K562 (cell line): ENCODE measurements at regions not wholly inside any gene's neighbourhood (a gene's known extent, or its start where the extent isn't known, plus 50 kb on each side); places are given as distances from the start of the nearest gene placed in this dataset.

ENCODE experiments used
- ATAC-seq: fragments of 200-7000 bp; cut with Tn5 transposase; 3 replicates; pipeline ENCODE4 v1.9.1; 2020; ENCODE audit warnings: moderate library complexity
- BruUV-seq: library from RNA; stranded (reverse); fragments of 400-500 nt; replicated peaks from 2 replicates; lab custom pipeline; 2021; lab: Mats Ljungman, UMichigan
- CTCF ChIA-PET: fragments of 300-600 bp; formaldehyde crosslinking; extraction: SDS; loops from one replicate; lab custom pipeline; 2021; ENCODE audit warnings: low intra/inter-chr PET ratio; lab: Yijun Ruan, JAX
- POLR2A ChIA-PET: fragments of 300-600, 350-650 bp; sonication (Branson Sonifier 250); formaldehyde crosslinking; extraction: SDS; loops from one replicate; lab custom pipeline; 2021; ENCODE audit warnings: antibody characterized with exemption, inconsistent platforms; lab: Yijun Ruan, JAX
- DNase-seq, 4 experiments: peaks; one replicate each; pipeline versions ENCODE4 v3.0.0 to v3.0.0-alpha.2; 2011 to 2018; ENCODE audit warnings: low spot score in 3 of 4, mixed read lengths in 3 of 4; ENCODE audit errors: extremely low read depth in 1 of 4
- FAIRE-seq: peaks from 2 replicates; lab custom pipeline; 2011; peaks lifted over from hg19 to GRCh38; lab: Jason Lieb, UNC
- H2AFZ ChIP-seq: 2 replicates; pipeline ENCODE4 v1.6.0; 2011; ENCODE audit warnings: low read depth, low read length, control low read depth, inconsistent platforms
- H3K27ac ChIP-seq: fragments of 200-600 bp; 3 replicates; pipeline ENCODE4 v1.8.0; 2011; ENCODE audit warnings: low read depth, mild to moderate bottlenecking, control low read depth, inconsistent platforms, low read length, moderate library complexity, mixed read lengths; ENCODE audit errors: extremely low read depth
- H3K27me3 ChIP-seq, 2 experiments: fragments of 300-600 bp in 1 of 2; 2 replicates in 1 of 2; 3 replicates in 1 of 2; pipeline versions ENCODE4 v1.6.0 to v1.8.0; 2011; ENCODE audit warnings: inconsistent platforms in 2 of 2, low read length in 2 of 2, mild to moderate bottlenecking in 1 of 2, mixed read lengths in 1 of 2, moderate library complexity in 1 of 2; ENCODE audit not compliant: control insufficient read depth in 2 of 2, insufficient read depth in 2 of 2
- H3K36me3 ChIP-seq: fragments of 300-600 bp; 3 replicates; pipeline ENCODE4 v1.8.0; 2011; ENCODE audit warnings: mild to moderate bottlenecking, low read length, inconsistent platforms; ENCODE audit not compliant: control insufficient read depth, insufficient read depth
- H3K4me1 ChIP-seq, 2 experiments: fragments of 200-600 bp in 1 of 2; replicated peaks in 1 of 2; 2 replicates in 1 of 2; 3 replicates in 1 of 2; pipeline versions ENCODE4 v1.5.1 to v1.8.0; 2011; ENCODE audit warnings: inconsistent platforms in 2 of 2, low read length in 2 of 2, mild to moderate bottlenecking in 1 of 2, mixed read lengths in 1 of 2, moderate library complexity in 1 of 2; ENCODE audit not compliant: control insufficient read depth in 2 of 2, insufficient read depth in 2 of 2
- H3K4me2 ChIP-seq: 2 replicates; pipeline ENCODE4 v1.6.1; 2011; ENCODE audit warnings: low read length, control low read depth, inconsistent platforms, mixed read lengths; ENCODE audit not compliant: insufficient read depth
- H3K4me3 ChIP-seq: fragments of 200-600 bp; sonication (generic), shearing (Covaris generic); 2 replicates; pipeline ENCODE4 v1.5.1; 2016; ENCODE audit warnings: control low read depth, inconsistent platforms
- H3K79me2 ChIP-seq: fragments of 200-600 bp; 3 replicates; pipeline ENCODE4 v1.8.0; 2011; ENCODE audit warnings: low read length, inconsistent platforms; ENCODE audit not compliant: control insufficient read depth, insufficient read depth
- H3K9ac ChIP-seq, 2 experiments: 2 replicates each; pipeline versions ENCODE4 v1.6.0 to v1.6.1; 2011; ENCODE audit warnings: low read depth in 2 of 2, low read length in 2 of 2, control low read depth in 1 of 2, inconsistent platforms in 1 of 2, mild to moderate bottlenecking in 1 of 2, mixed read lengths in 1 of 2; ENCODE audit not compliant: insufficient read depth in 1 of 2
- H3K9me1 ChIP-seq: one replicate; pipeline ENCODE4 v1.6.0; 2011; ENCODE audit warnings: inconsistent platforms, mild to moderate bottlenecking, low read length, moderate library complexity; ENCODE audit not compliant: control insufficient read depth, insufficient read depth
- H3K9me3 ChIP-seq: replicated peaks from 2 replicates; pipeline ENCODE4 v1.5.1; 2011; ENCODE audit warnings: low read depth, low read length, inconsistent platforms; ENCODE audit not compliant: control insufficient read depth, insufficient read depth
- H4K20me1 ChIP-seq: replicated peaks from 2 replicates; pipeline ENCODE4 v1.6.1; 2011; ENCODE audit warnings: low read length, inconsistent platforms, mixed read lengths; ENCODE audit not compliant: control insufficient read depth, insufficient read depth
- BRF1 ChIP-seq: IDR thresholded peaks from 3 replicates; pipeline ENCODE4 v1.6.1; 2011; ENCODE audit warnings: borderline replicate concordance, mild to moderate bottlenecking; ENCODE audit not compliant: insufficient read length; ENCODE audit errors: extremely low read depth
- CSDE1 ChIP-seq, 2 experiments: fragments of 450-650 bp; IDR thresholded peaks; 2 replicates each; pipeline ENCODE4 v1.6.1; 2016; ENCODE audit warnings: mild to moderate bottlenecking in 1 of 2
- KDM4B ChIP-seq, 2 experiments: fragments of 450-650 bp in 1 of 2; sonication (generic) in 1 of 2; IDR thresholded peaks; 2 replicates each; pipeline ENCODE4 v1.6.1; 2016 to 2017; ENCODE audit warnings: borderline replicate concordance in 2 of 2, antibody characterized with exemption in 1 of 2, low read depth in 1 of 2, mild to moderate bottlenecking in 1 of 2
- KHSRP ChIP-seq: fragments of 450-650 bp; IDR thresholded peaks from 2 replicates; pipeline ENCODE4 v1.6.1; 2017
- MECOM ChIP-seq: fragments of 250-450 bp; sonication (Bioruptor Pico); IDR thresholded peaks from 2 replicates; pipeline ENCODE4 v1.8.0; 2022; ENCODE audit warnings: inconsistent platforms
- MEIS2 ChIP-seq: fragments of 450-650 bp; IDR thresholded peaks from 2 replicates; pipeline ENCODE4 v1.6.1; 2014; ENCODE audit warnings: mild to moderate bottlenecking; ENCODE audit not compliant: partially characterized antibody
- PKNOX1 ChIP-seq: fragments of 450-650 bp; IDR thresholded peaks from 2 replicates; pipeline ENCODE4 v1.6.1; 2016
- PRPF4 ChIP-seq: fragments of 200-400 bp; formaldehyde crosslinking; IDR thresholded peaks from one replicate; pipeline ENCODE4 v1.6.1; 2017; ENCODE audit warnings: low read length, low read depth, mild to moderate bottlenecking; ENCODE audit not compliant: insufficient read depth, poor library complexity, severe bottlenecking
- ZNF23 ChIP-seq: fragments of 250-450 bp; sonication (Bioruptor Pico); IDR thresholded peaks from 2 replicates; pipeline ENCODE4 v1.4.0; 2020; ENCODE audit warnings: mild to moderate bottlenecking
- WGBS: fragments of 100-300 bp; shearing (Covaris generic); methylation state at CpG from one replicate; pipeline ENCODE4 v1.1.6; 2016; ENCODE audit warnings: low coverage, mixed read lengths; ENCODE audit not compliant: insufficient coverage; ENCODE audit errors: missing lambda C conversion rate; 5-methylcytosine and 5-hydroxymethylcytosine counted together
- in situ Hi-C: fragments of 300-500 bp; cut with MboI; formaldehyde crosslinking; loops from 4 replicates; pipeline ENCODE4 v1.15.0; 2018; ENCODE audit warnings: inconsistent platforms, mixed read lengths
- intact Hi-C: fragments of 100-400 bp; cut with micrococcal nuclease; formaldehyde crosslinking; loops from 2 replicates; pipeline ENCODE4 v1.14.2; 2022
- TF ChIP-seq, protein P1 (sequence below): fragments of 250-450 bp; sonication (Bioruptor Pico); IDR thresholded peaks from 2 replicates; pipeline ENCODE4 v1.5.0; 2021; ENCODE audit warnings: mild to moderate bottlenecking, borderline replicate concordance
- TF ChIP-seq, protein P2 (sequence below): sonication (generic); formaldehyde crosslinking; IDR thresholded peaks from 2 replicates; pipeline ENCODE4 v1.5.0; 2020; ENCODE audit warnings: missing genetic modification reagents
- TF ChIP-seq, protein P3 (sequence below): sonication (generic); IDR thresholded peaks from 2 replicates; pipeline ENCODE4 v1.6.1; 2016

DNA sequence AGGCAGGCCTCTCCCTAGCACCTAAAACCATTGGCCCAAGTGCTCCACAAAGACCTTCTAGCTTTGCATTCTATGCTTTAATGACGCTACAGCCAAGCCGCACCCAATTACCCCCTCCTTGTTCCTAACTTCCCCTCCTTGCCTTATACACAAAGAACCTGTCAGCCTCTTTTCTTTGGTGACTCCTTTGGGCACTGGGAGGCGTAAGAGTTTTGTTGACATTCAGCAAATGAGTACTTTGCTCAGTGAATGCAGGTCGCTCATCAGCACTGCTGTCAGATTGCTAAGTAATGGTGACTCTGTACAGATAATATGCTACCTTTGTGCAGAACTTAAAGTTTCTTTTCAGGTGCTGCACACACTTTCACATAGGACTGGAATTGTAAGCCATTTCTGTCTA, 187.6 kb upstream of the FAM78B start:
- no peaks in the 10 kb centered on the region for H3K36me3 ChIP-seq
- H3K9ac ChIP-seq = no peak overlapping the region
- in situ Hi-C loops = no loop called here
- ATAC-seq (peak; percentile 85), DNase-seq (peak in 2 of 4 experiments; percentile 30), FAIRE-seq (peak; percentile 64)
- intact Hi-C loops = no loop called here
- H3K79me2 ChIP-seq = no peaks in the 10 kb centered on the region
- peaks cover 9% of the 10 kb centered on the region in 2 experiments; a peak in 3 of 5 replicates for H3K27me3 ChIP-seq
- 0% methylated on average over 4 of the region's 4 CpGs for WGBS
- H3K4me2 ChIP-seq = no peak overlapping the region
- no peak overlapping the region for H3K4me3 ChIP-seq
- POLR2A ChIA-PET = no interaction called here
- CTCF ChIA-PET = interaction anchor here (0.9 kb wide), 1 partner anchor 705 kb away, joined by 5 read pairs; no protein-coding TSS in a partner anchor
- no peaks in the 10 kb centered on the region for H3K4me1 ChIP-seq
- no peaks in the 10 kb centered on the region for H4K20me1 ChIP-seq
- no peak overlapping the region for H3K27ac ChIP-seq
- BruUV-seq = no TSS peak
- H3K9me1 ChIP-seq = no peaks in the 10 kb centered on the region
- no peak overlapping the region for H2AFZ ChIP-seq
- H3K9me3 ChIP-seq = no peaks in the 10 kb centered on the region
- no peak for TF ChIP-seq KDM4B (IDR thresholded peaks at IDR 0.05; ENCODE audit: borderline replicate concordance in 2 of 2, low read depth in 1 of 2)
- no peak for TF ChIP-seq ZNF23 (CRISPR knock-in tag)
- no peak for TF ChIP-seq MECOM (CRISPR knock-in tag)
- TF ChIP-seq MEIS2 = peak; percentile 43
- no peak for TF ChIP-seq PRPF4
- TF ChIP-seq, protein P1, sequence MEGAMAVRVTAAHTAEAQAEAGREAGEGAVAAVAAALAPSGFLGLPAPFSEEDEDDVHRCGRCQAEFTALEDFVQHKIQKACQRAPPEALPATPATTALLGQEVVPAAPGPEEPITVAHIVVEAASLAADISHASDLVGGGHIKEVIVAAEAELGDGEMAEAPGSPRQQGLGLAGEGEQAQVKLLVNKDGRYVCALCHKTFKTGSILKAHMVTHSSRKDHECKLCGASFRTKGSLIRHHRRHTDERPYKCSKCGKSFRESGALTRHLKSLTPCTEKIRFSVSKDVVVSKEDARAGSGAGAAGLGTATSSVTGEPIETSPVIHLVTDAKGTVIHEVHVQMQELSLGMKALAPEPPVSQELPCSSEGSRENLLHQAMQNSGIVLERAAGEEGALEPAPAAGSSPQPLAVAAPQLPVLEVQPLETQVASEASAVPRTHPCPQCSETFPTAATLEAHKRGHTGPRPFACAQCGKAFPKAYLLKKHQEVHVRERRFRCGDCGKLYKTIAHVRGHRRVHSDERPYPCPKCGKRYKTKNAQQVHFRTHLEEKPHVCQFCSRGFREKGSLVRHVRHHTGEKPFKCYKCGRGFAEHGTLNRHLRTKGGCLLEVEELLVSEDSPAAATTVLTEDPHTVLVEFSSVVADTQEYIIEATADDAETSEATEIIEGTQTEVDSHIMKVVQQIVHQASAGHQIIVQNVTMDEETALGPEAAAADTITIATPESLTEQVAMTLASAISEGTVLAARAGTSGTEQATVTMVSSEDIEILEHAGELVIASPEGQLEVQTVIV (CRISPR knock-in tag) = no peak
- TF ChIP-seq, protein P2, sequence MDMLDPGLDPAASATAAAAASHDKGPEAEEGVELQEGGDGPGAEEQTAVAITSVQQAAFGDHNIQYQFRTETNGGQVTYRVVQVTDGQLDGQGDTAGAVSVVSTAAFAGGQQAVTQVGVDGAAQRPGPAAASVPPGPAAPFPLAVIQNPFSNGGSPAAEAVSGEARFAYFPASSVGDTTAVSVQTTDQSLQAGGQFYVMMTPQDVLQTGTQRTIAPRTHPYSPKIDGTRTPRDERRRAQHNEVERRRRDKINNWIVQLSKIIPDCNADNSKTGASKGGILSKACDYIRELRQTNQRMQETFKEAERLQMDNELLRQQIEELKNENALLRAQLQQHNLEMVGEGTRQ = no peak
- no peak for TF ChIP-seq BRF1
- TF ChIP-seq, protein P3, sequence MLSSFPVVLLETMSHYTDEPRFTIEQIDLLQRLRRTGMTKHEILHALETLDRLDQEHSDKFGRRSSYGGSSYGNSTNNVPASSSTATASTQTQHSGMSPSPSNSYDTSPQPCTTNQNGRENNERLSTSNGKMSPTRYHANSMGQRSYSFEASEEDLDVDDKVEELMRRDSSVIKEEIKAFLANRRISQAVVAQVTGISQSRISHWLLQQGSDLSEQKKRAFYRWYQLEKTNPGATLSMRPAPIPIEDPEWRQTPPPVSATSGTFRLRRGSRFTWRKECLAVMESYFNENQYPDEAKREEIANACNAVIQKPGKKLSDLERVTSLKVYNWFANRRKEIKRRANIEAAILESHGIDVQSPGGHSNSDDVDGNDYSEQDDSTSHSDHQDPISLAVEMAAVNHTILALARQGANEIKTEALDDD = no peak
- peak; percentile 41 for TF ChIP-seq PKNOX1
- TF ChIP-seq CSDE1 (IDR thresholded peaks at IDR 0.05) = no peak
- TF ChIP-seq KHSRP = no peak
